ENCODE measurements at regions not wholly inside any gene's neighbourhood (a gene's known extent, or its start where the extent isn't known, plus 50 kb on each side); places are given as distances from the start of the nearest gene placed in this dataset.

GRCh38 chr7:97337849-97338248 lies 220.4 kb downstream of the SDHAF3 start:
- Histone ChIP-seq H3K4me3 (ENCODE audit: low read depth, low read length) (no peak overlapping the region), H3K27me3 (ENCODE audit: control insufficient read depth, insufficient read depth, low read length) (no peaks in the 10 kb centered on the region), H3K27ac (ENCODE audit: low read depth, low read length) (no peak overlapping the region), H3K9me3 (ENCODE audit: control insufficient read depth, insufficient read depth, low read length) (peaks cover 15% of the 10 kb centered on the region)
- ChIA-PET CTCF (no interaction called here), POLR2A (no interaction called here)
- TF ChIP-seq, protein P1, sequence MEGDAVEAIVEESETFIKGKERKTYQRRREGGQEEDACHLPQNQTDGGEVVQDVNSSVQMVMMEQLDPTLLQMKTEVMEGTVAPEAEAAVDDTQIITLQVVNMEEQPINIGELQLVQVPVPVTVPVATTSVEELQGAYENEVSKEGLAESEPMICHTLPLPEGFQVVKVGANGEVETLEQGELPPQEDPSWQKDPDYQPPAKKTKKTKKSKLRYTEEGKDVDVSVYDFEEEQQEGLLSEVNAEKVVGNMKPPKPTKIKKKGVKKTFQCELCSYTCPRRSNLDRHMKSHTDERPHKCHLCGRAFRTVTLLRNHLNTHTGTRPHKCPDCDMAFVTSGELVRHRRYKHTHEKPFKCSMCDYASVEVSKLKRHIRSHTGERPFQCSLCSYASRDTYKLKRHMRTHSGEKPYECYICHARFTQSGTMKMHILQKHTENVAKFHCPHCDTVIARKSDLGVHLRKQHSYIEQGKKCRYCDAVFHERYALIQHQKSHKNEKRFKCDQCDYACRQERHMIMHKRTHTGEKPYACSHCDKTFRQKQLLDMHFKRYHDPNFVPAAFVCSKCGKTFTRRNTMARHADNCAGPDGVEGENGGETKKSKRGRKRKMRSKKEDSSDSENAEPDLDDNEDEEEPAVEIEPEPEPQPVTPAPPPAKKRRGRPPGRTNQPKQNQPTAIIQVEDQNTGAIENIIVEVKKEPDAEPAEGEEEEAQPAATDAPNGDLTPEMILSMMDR (IDR thresholded peaks at IDR 0.05; ENCODE audit: low read depth, low read length) = no peak
- DNase-seq (ENCODE audit: low read depth, low spot score) = no peak

DNA sequence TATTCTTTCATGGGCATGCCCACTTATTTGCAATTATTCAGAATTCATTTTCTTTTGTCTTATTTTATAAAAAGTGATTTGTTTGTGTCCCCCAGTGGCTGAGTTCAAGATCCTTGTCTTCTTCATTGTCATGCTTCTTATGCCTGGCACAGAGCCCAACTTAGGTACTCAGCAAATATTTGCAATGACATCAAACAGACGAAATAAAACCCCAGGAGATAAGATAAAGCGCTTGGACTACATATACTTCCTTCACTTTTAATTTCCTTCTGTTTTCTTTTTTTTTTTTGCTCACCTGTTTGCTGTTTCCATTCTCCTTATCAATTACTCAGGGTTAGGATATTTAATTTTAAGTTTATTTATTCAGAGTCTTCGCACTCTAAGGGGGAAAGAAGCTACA lies 225.0 kb downstream of the SDHAF3 start:
- no peak for DNase-seq (ENCODE audit: low read depth, low spot score)
- Histone ChIP-seq H3K4me3 (ENCODE audit: low read depth, low read length) (no peak overlapping the region), H3K27me3 (ENCODE audit: control insufficient read depth, insufficient read depth, low read length) (no peaks in the 10 kb centered on the region), H3K27ac (ENCODE audit: low read depth, low read length) (no peak overlapping the region), H3K9me3 (ENCODE audit: control insufficient read depth, insufficient read depth, low read length) (peaks cover 25% of the 10 kb centered on the region)
- ChIA-PET POLR2A (no interaction called here), CTCF (no interaction called here)
- TF ChIP-seq, protein P1 (IDR thresholded peaks at IDR 0.05; ENCODE audit: low read depth, low read length) = no peak

DNA sequence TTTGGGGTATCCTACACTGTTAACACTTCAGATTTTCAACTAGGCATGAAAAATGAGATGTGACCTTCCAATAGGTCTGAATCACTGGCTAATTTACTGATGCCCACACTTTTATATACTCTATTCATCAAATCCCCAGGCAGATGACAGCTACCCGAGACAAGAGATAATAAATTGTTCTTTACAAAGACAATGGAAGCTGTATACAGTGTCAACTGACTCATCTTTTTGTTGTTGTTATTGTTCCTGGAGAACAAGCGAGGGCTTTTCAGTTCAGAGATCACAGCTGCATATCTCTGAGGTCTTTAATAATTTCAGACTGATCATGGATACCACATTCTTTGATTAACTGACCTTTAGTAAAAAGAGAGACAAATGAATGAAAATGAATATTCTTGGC lies 228.9 kb downstream of the SDHAF3 start:
- DNase-seq (ENCODE audit: low read depth, low spot score) = no peak
- no peak overlapping the region for H3K4me3 ChIP-seq (ENCODE audit: low read depth, low read length)
- no peaks in the 10 kb centered on the region for H3K27me3 ChIP-seq (ENCODE audit: control insufficient read depth, insufficient read depth, low read length)
- ChIA-PET CTCF (no interaction called here), POLR2A (no interaction called here)
- H3K9me3 ChIP-seq (ENCODE audit: control insufficient read depth, insufficient read depth, low read length) = peaks cover 27% of the 10 kb centered on the region
- H3K27ac ChIP-seq (ENCODE audit: low read depth, low read length) = no peak overlapping the region
- TF ChIP-seq, protein P1 (IDR thresholded peaks at IDR 0.05; ENCODE audit: low read depth, low read length) = no peak

DNA sequence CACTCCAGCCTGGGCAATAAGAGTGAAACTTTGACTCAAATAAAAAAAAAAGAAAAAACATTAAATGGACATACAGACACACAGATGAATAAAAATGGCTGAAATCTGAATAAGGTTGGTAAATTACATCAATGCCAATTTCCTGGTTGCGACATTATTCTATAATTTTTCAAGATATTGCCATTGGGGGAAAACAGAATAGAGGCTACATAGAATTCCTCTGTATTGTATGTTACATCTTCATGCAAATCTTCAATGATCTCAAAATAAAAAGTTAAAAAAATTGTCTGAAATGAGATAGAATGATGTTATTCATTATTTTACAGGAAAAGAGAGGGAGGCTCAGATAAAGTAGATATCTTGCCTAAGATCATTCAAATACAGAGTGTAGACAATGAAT lies 234.0 kb downstream of the SDHAF3 start:
- peaks cover 23% of the 10 kb centered on the region for H3K9me3 ChIP-seq (ENCODE audit: control insufficient read depth, insufficient read depth, low read length)
- H3K27me3 ChIP-seq (ENCODE audit: control insufficient read depth, insufficient read depth, low read length) = no peaks in the 10 kb centered on the region
- CTCF ChIA-PET = no interaction called here
- H3K27ac ChIP-seq (ENCODE audit: low read depth, low read length) = no peak overlapping the region
- H3K4me3 ChIP-seq (ENCODE audit: low read depth, low read length) = no peak overlapping the region
- TF ChIP-seq, protein P1 (IDR thresholded peaks at IDR 0.05; ENCODE audit: low read depth, low read length) = no peak
- POLR2A ChIA-PET = no interaction called here
- no peak for DNase-seq (ENCODE audit: low read depth, low spot score)

GRCh38 chr7:97357459-97357858 lies 240.0 kb downstream of the SDHAF3 start:
- TF ChIP-seq, protein P1 (IDR thresholded peaks at IDR 0.05; ENCODE audit: low read depth, low read length) = no peak
- Histone ChIP-seq H3K27ac (ENCODE audit: low read depth, low read length) (no peak overlapping the region), H3K27me3 (ENCODE audit: control insufficient read depth, insufficient read depth, low read length) (no peaks in the 10 kb centered on the region), H3K9me3 (ENCODE audit: control insufficient read depth, insufficient read depth, low read length) (peaks cover 13% of the 10 kb centered on the region), H3K4me3 (ENCODE audit: low read depth, low read length) (no peak overlapping the region)
- CTCF ChIA-PET = no interaction called here
- POLR2A ChIA-PET = no interaction called here
- no peak for DNase-seq (ENCODE audit: low read depth, low spot score)

Measured in AG04450 (cell line).